IMR-90 (cell line): ENCODE measurements at regions not wholly inside any gene's neighbourhood (a gene's known extent, or its start where the extent isn't known, plus 50 kb on each side); places are given as distances from the start of the nearest gene placed in this dataset.

ENCODE experiments used
- ATAC-seq: fragments of 200-7000 bp; cut with Tn5 transposase; 2 replicates; pipeline ENCODE4 v1.9.1; 2020; ENCODE audit warnings: low read depth, mild to moderate bottlenecking, moderate library complexity
- BruUV-seq: library from RNA; stranded (reverse); fragments of 400-500 nt; replicated peaks from 2 replicates; lab custom pipeline; 2021; lab: Mats Ljungman, UMichigan
- CTCF ChIA-PET: fragments of 300-600 bp; formaldehyde crosslinking; extraction: SDS; loops from one replicate; lab custom pipeline; 2021; ENCODE audit warnings: antibody characterized with exemption; lab: Yijun Ruan, JAX
- POLR2A ChIA-PET: fragments of 300-600 bp; sonication (Branson Sonifier 250); formaldehyde crosslinking; loops from one replicate; lab custom pipeline; 2022; ENCODE audit warnings: antibody characterized with exemption; ENCODE audit not compliant: unreplicated experiment; lab: Charles Lee
- DNase-seq: peaks from one replicate; pipeline ENCODE4 v3.0.0; 2013
- H2AFZ ChIP-seq: replicated peaks from 2 replicates; pipeline ENCODE3; 2013; ENCODE audit warnings: low read length, mild to moderate bottlenecking; ENCODE audit not compliant: poor library complexity
- H2AK5ac ChIP-seq: 2 replicates; pipeline ENCODE4 v1.6.1; 2013; ENCODE audit warnings: low read depth, low read length, inconsistent platforms
- H2AK9ac ChIP-seq: replicated peaks from 2 replicates; pipeline ENCODE3; 2013; ENCODE audit warnings: mild to moderate bottlenecking, low read depth, low read length, moderate library complexity; ENCODE audit not compliant: poor library complexity
- H2BK120ac ChIP-seq: 2 replicates; pipeline ENCODE4 v1.6.1; 2013; ENCODE audit warnings: low read depth, low read length, inconsistent platforms
- H2BK15ac ChIP-seq: 3 replicates; pipeline ENCODE4 v1.6.1; 2013; ENCODE audit warnings: low read depth, low read length, inconsistent platforms
- H2BK20ac ChIP-seq: 2 replicates; pipeline ENCODE4 v1.6.1; 2013; ENCODE audit warnings: low read depth, mild to moderate bottlenecking, inconsistent platforms, low read length, moderate library complexity
- H2BK5ac ChIP-seq: 2 replicates; pipeline ENCODE4 v1.6.1; 2013; ENCODE audit warnings: mild to moderate bottlenecking, low read depth, low read length, inconsistent platforms; ENCODE audit not compliant: poor library complexity, severe bottlenecking
- H3K14ac ChIP-seq: replicated peaks from 2 replicates; pipeline ENCODE4 v1.6.1; 2013; ENCODE audit warnings: low read depth, low read length, inconsistent platforms
- H3K18ac ChIP-seq: 2 replicates; pipeline ENCODE4 v1.6.1; 2013; ENCODE audit warnings: low read depth, low read length, control low read depth
- H3K23ac ChIP-seq: 2 replicates; pipeline ENCODE4 v1.6.1; 2013; ENCODE audit warnings: low read depth, low read length, inconsistent platforms
- H3K27ac ChIP-seq: 2 replicates; pipeline ENCODE4 v1.5.1; 2013; ENCODE audit warnings: mild to moderate bottlenecking, control low read depth, low read length; ENCODE audit not compliant: insufficient read depth
- H3K27me3 ChIP-seq: 2 replicates; pipeline ENCODE4 v1.6.1; 2013; ENCODE audit warnings: low read length; ENCODE audit not compliant: control insufficient read depth, insufficient read depth
- H3K36me3 ChIP-seq: 2 replicates; pipeline ENCODE4 v1.6.1; 2013; ENCODE audit warnings: low read length, mixed read lengths; ENCODE audit not compliant: control insufficient read depth, insufficient read depth
- H3K4ac ChIP-seq: 2 replicates; pipeline ENCODE4 v1.6.1; 2013; ENCODE audit warnings: low read depth, low read length, inconsistent platforms
- H3K4me1 ChIP-seq: 2 replicates; pipeline ENCODE4 v1.6.1; 2013; ENCODE audit warnings: low read length, mixed read lengths; ENCODE audit not compliant: control insufficient read depth, insufficient read depth
- H3K4me2 ChIP-seq: 2 replicates; pipeline ENCODE4 v1.6.1; 2013; ENCODE audit warnings: low read depth, mild to moderate bottlenecking, control low read depth, low read length, moderate library complexity
- H3K4me3 ChIP-seq: 2 replicates; pipeline ENCODE4 v1.5.1; 2013; ENCODE audit warnings: low read depth, mild to moderate bottlenecking, control low read depth, low read length, moderate library complexity; ENCODE audit not compliant: insufficient read depth
- H3K56ac ChIP-seq: 2 replicates; pipeline ENCODE4 v1.6.1; 2013; ENCODE audit warnings: low read length, inconsistent platforms; ENCODE audit not compliant: insufficient read depth; ENCODE audit errors: extremely low read depth
- H3K79me1 ChIP-seq, 2 experiments: 2 replicates each; pipeline ENCODE4 v1.6.1; 2013; ENCODE audit warnings: low read length in 2 of 2, inconsistent platforms in 1 of 2, low read depth in 1 of 2
- H3K9ac ChIP-seq: 2 replicates; pipeline ENCODE4 v1.6.1; 2013; ENCODE audit warnings: low read depth, low read length, control low read depth
- H3K9me1 ChIP-seq: 2 replicates; pipeline ENCODE4 v1.6.1; 2013; ENCODE audit warnings: low read length, inconsistent platforms; ENCODE audit not compliant: insufficient read depth
- H3K9me3 ChIP-seq: 2 replicates; pipeline ENCODE4 v1.6.1; 2013; ENCODE audit warnings: low read length; ENCODE audit not compliant: control insufficient read depth, insufficient read depth
- H4K20me1 ChIP-seq: 2 replicates; pipeline ENCODE4 v1.6.1; 2013; ENCODE audit warnings: low read length, inconsistent platforms; ENCODE audit not compliant: insufficient read depth
- H4K5ac ChIP-seq: 2 replicates; pipeline ENCODE4 v1.6.1; 2013; ENCODE audit warnings: mild to moderate bottlenecking, low read depth, low read length, control low read depth
- H4K8ac ChIP-seq, 2 experiments: 2 replicates each; pipeline ENCODE4 v1.6.1; 2013; ENCODE audit warnings: low read depth in 2 of 2, low read length in 2 of 2, control low read depth in 1 of 2, inconsistent platforms in 1 of 2
- H4K91ac ChIP-seq: 2 replicates; pipeline ENCODE4 v1.6.1; 2013; ENCODE audit warnings: low read depth, low read length, inconsistent platforms; ENCODE audit not compliant: insufficient read depth
- CEBPB ChIP-seq: IDR thresholded peaks from 2 replicates; pipeline ENCODE4 v1.6.1; 2012; ENCODE audit warnings: low read depth, low read length, improper control_type of control experiment
- FOS ChIP-seq: fragments of 150-350 bp; IDR thresholded peaks from 2 replicates; pipeline ENCODE4 v1.6.1; 2016; ENCODE audit warnings: low read depth, low read length
- MAFK ChIP-seq: IDR thresholded peaks from 2 replicates; pipeline ENCODE4 v1.6.1; 2012; ENCODE audit warnings: low read depth, low read length, improper control_type of control experiment
- MAZ ChIP-seq: IDR thresholded peaks from 2 replicates; pipeline ENCODE4 v1.6.1; 2012; ENCODE audit warnings: low read depth, mild to moderate bottlenecking, low read length, improper control_type of control experiment, moderate library complexity, borderline replicate concordance
- MXI1 ChIP-seq: IDR thresholded peaks from 2 replicates; pipeline ENCODE4 v1.6.1; 2012; ENCODE audit warnings: low read depth, mild to moderate bottlenecking, low read length, moderate library complexity, borderline replicate concordance
- NFE2L2 ChIP-seq: fragments of 150-350 bp; IDR thresholded peaks from 2 replicates; pipeline ENCODE4 v1.6.1; 2016; ENCODE audit warnings: low read depth, mild to moderate bottlenecking, low read length
- POLR2A ChIP-seq: IDR thresholded peaks from 2 replicates; pipeline ENCODE4 v1.6.1; 2012; ENCODE audit warnings: mild to moderate bottlenecking, low read depth, low read length
- SMC3 ChIP-seq: fragments of 150-350 bp; IDR thresholded peaks from 2 replicates; pipeline ENCODE4 v1.6.1; 2016; ENCODE audit warnings: low read depth, mild to moderate bottlenecking, antibody characterized with exemption, low read length, moderate library complexity
- WGBS, 2 experiments: methylation state at CpG; one replicate each; pipeline versions ENCODE4 v1.1.5 to v1.1.7; 2013; ENCODE audit warnings: missing lambda C conversion rate in 2 of 2; ENCODE audit not compliant: insufficient read length in 1 of 2; ENCODE audit errors: extremely low coverage in 2 of 2; 5-methylcytosine and 5-hydroxymethylcytosine counted together
- dilution Hi-C: fragments of 300-500 bp; cut with HindIII; formaldehyde crosslinking; loops from one replicate; pipeline ENCODE4 v1.14.3; 2018; ENCODE audit warnings: low sequenced_read_pairs; ENCODE audit not compliant: unreplicated experiment
- in situ Hi-C: fragments of 300-500 bp; cut with MboI; formaldehyde crosslinking; loops from 3 replicates; pipeline ENCODE4 v1.14.3; 2019; ENCODE audit warnings: low sequenced_read_pairs, inconsistent platforms, mixed read lengths
- intact Hi-C: fragments of 100-400 bp; cut with micrococcal nuclease; formaldehyde crosslinking; loops from 2 replicates; pipeline ENCODE4 v1.10.0; 2022
- TF ChIP-seq, protein P1 (sequence below): fragments of 150-350 bp; IDR thresholded peaks from 2 replicates; pipeline ENCODE4 v1.6.1; 2017; ENCODE audit warnings: mild to moderate bottlenecking, antibody characterized with exemption, low read length, low read depth
- TF ChIP-seq, protein P2 (sequence below): fragments of 150-350 bp; IDR thresholded peaks from 2 replicates; pipeline ENCODE4 v1.6.1; 2016; ENCODE audit warnings: low read depth, mild to moderate bottlenecking, low read length, moderate library complexity, borderline replicate concordance

DNA sequence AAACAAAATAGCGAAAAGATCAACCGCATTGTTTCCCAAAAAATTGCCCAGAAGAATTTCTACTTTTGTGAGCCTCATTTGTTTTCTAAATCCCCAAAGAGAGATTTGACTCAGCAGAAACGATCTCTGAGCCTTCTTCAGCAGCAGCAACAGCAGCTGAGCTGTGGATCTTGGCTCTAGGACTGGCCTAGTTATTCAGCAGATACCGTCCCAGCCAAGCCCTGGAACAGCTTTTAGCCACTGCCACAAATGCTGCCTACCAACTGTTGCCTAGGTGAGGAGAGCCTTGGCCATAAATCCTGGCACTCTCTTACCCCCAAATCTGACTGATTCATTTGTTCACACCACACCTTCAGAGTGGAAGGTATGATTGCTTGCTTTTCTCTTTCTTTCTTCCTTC, 320.1 kb downstream of the TGFB2 start:
- peak overlapping the region; percentile 45; the same call in 1 of the 3 replicates for H2BK15ac ChIP-seq
- peaks cover 7% of the 10 kb centered on the region for H3K9me1 ChIP-seq
- peak overlapping the region; percentile 70 for H3K14ac ChIP-seq
- H3K79me1 ChIP-seq = no peaks in the 10 kb centered on the region
- H2AFZ ChIP-seq = peak overlapping the region; percentile 74
- in situ Hi-C loops (no loop called here), intact Hi-C loops (no loop called here), dilution Hi-C loops (no loop called here)
- H2AK5ac ChIP-seq = peak overlapping the region; percentile 69
- ATAC-seq = peak; percentile 75
- H2BK120ac ChIP-seq = peak overlapping the region; percentile 81
- H4K20me1 ChIP-seq = no peaks in the 10 kb centered on the region
- no peak for TF ChIP-seq POLR2A
- no peak for TF ChIP-seq FOS
- no peak for TF ChIP-seq SMC3
- no peak for TF ChIP-seq CEBPB
- no peak for TF ChIP-seq MAZ
- TF ChIP-seq, protein P1, sequence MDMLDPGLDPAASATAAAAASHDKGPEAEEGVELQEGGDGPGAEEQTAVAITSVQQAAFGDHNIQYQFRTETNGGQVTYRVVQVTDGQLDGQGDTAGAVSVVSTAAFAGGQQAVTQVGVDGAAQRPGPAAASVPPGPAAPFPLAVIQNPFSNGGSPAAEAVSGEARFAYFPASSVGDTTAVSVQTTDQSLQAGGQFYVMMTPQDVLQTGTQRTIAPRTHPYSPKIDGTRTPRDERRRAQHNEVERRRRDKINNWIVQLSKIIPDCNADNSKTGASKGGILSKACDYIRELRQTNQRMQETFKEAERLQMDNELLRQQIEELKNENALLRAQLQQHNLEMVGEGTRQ = no peak
- no peak for TF ChIP-seq MXI1
- peak; percentile 16; the same call in 1 of the 2 replicates for TF ChIP-seq NFE2L2
- TF ChIP-seq MAFK = peak; percentile 47; the same call in 1 of the 2 replicates
- TF ChIP-seq, protein P2, sequence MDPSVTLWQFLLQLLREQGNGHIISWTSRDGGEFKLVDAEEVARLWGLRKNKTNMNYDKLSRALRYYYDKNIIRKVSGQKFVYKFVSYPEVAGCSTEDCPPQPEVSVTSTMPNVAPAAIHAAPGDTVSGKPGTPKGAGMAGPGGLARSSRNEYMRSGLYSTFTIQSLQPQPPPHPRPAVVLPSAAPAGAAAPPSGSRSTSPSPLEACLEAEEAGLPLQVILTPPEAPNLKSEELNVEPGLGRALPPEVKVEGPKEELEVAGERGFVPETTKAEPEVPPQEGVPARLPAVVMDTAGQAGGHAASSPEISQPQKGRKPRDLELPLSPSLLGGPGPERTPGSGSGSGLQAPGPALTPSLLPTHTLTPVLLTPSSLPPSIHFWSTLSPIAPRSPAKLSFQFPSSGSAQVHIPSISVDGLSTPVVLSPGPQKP = no peak
- peak overlapping the region; percentile 70 for H3K27ac ChIP-seq
- WGBS, 2 experiments = 0% methylated on average over 1 of the region's 4 CpGs; no CpG with 5 or more reads in 1 of the 2 experiments
- H3K4ac ChIP-seq = peak overlapping the region; percentile 74
- H3K36me3 ChIP-seq = no peaks in the 10 kb centered on the region
- H3K4me3 ChIP-seq = no peak overlapping the region
- H3K23ac ChIP-seq = 0 out of 2 replicates have a peak overlapping the region, but pooled peaks have one; percentile 19
- no TSS peak for BruUV-seq
- peak overlapping the region; percentile 37; the same call in 1 of the 2 replicates for H3K4me2 ChIP-seq
- peak overlapping the region; percentile 13; the same call in 1 of the 2 replicates for H3K56ac ChIP-seq
- peak overlapping the region; percentile 69 for H3K18ac ChIP-seq
- POLR2A ChIA-PET = no interaction called here
- peak overlapping the region; percentile 57 to 64; a peak in 2 of 4 replicates for H4K8ac ChIP-seq
- H3K9me3 ChIP-seq = peaks cover 3% of the 10 kb centered on the region; the same call in 1 of the 2 replicates
- peak overlapping the region; percentile 85 for H4K5ac ChIP-seq
- peak; percentile 61 for DNase-seq
- H3K27me3 ChIP-seq = no peaks in the 10 kb centered on the region
- peak overlapping the region; percentile 81 for H2BK20ac ChIP-seq
- no peak overlapping the region for H2AK9ac ChIP-seq
- H4K91ac ChIP-seq = peak overlapping the region; percentile 79
- CTCF ChIA-PET = interaction anchor here (0.6 kb wide), 1 partner anchor 414 kb away, joined by 3 read pairs; no protein-coding TSS in a partner anchor
- H3K9ac ChIP-seq = 0 out of 2 replicates have a peak overlapping the region, but pooled peaks have one; percentile 21
- H3K4me1 ChIP-seq = peaks cover 4% of the 10 kb centered on the region
- peak overlapping the region; percentile 41 for H2BK5ac ChIP-seq
